ENCODE measurements at regions not wholly inside any gene's neighbourhood (a gene's known extent, or its start where the extent isn't known, plus 50 kb on each side); places are given as distances from the start of the nearest gene placed in this dataset.

GRCh38 chr2:5794012-5794411 is 101.8 kb downstream of the SOX11 start:
- TF ChIP-seq EZH2phosphoT487 (IDR thresholded peaks at IDR 0.05): no peak
- no peak for TF ChIP-seq CTCF (IDR thresholded peaks at IDR 0.05)

All from neural progenitor cell (in vitro differentiated cells).